Tibial nerve (tissue), 4 donors: ENCODE measurements at regions not wholly inside any gene's neighbourhood (a gene's known extent, or its start where the extent isn't known, plus 50 kb on each side); places are given as distances from the start of the nearest gene placed in this dataset.

ENCODE experiments used
- DNase-seq, 2 donors: peaks; one replicate each; pipeline ENCODE4 v3.0.0-alpha.2; 2019; ENCODE audit warnings: low spot score in 2 of 2
- H3K27ac ChIP-seq, 4 donors: fragments of 200-600 bp; sonication (generic) in 3 of 4; one replicate each; pipeline ENCODE4 v1.5.1; 2017 to 2019; ENCODE audit warnings: mild to moderate bottlenecking in 1 of 4
- H3K27me3 ChIP-seq, 2 donors: fragments of 200-600 bp; sonication (generic) in 1 of 2; one replicate each; pipeline versions ENCODE4 v1.5.1 to v1.6.0; 2017 to 2019
- H3K36me3 ChIP-seq, 3 donors: fragments of 200-600 bp; sonication (generic); one replicate each; pipeline ENCODE4 v1.5.1; 2018 to 2019
- H3K4me1 ChIP-seq, 4 donors: fragments of 200-600 bp; sonication (generic) in 3 of 4; one replicate each; pipeline ENCODE4 v1.5.1; 2017 to 2019
- H3K4me3 ChIP-seq, 4 donors: fragments of 200-600 bp; sonication (generic) in 3 of 4; one replicate each; pipeline ENCODE4 v1.5.1; 2017 to 2019; ENCODE audit warnings: mild to moderate bottlenecking in 1 of 4, moderate library complexity in 1 of 4
- H3K9me3 ChIP-seq, 4 donors: fragments of 200-600 bp; sonication (generic) in 3 of 4; one replicate each; pipeline ENCODE4 v1.5.1; 2017 to 2019
- CTCF ChIP-seq, 5 experiments: fragments of 200-600 bp in 3 of 5; fragments of 450-650 bp in 2 of 5; sonication (generic) in 3 of 5; IDR thresholded peaks; one replicate each; pipeline ENCODE4 v1.5.1; 2016 to 2019; ENCODE audit warnings: antibody characterized with exemption in 5 of 5, mild to moderate bottlenecking in 3 of 5, moderate library complexity in 2 of 5
- EP300 ChIP-seq, 2 donors: sonication (generic); formaldehyde crosslinking; IDR thresholded peaks; one replicate each; pipeline ENCODE4 v1.6.1; 2017; ENCODE audit warnings: antibody characterized with exemption in 2 of 2, mild to moderate bottlenecking in 1 of 2
- POLR2A ChIP-seq, 2 donors: fragments of 450-650 bp; IDR thresholded peaks; one replicate each; pipeline ENCODE4 v1.6.1; 2017; ENCODE audit warnings: antibody characterized with exemption in 2 of 2, mild to moderate bottlenecking in 2 of 2, moderate library complexity in 2 of 2
- WGBS, 2 donors: methylation state at CpG; one replicate each; pipeline ENCODE4 v1.1.5; 2018; 5-methylcytosine and 5-hydroxymethylcytosine counted together

GRCh38 chrX:109839694-109840567, 106.9 kb upstream of the ACSL4 start:
- Histone ChIP-seq H3K36me3 (no peaks in the 10 kb centered on the region), H3K27ac (peak overlapping the region in 3 of 4 donors; percentile 19 to 74 (median 71)), H3K4me1 (peaks cover 0 to 15% (median 3%) of the 10 kb centered on the region in 4 donors), H3K4me3 (no peak overlapping the region), H3K27me3 (peaks cover 0 to 25% of the 10 kb centered on the region in 2 donors), H3K9me3 (no peaks in the 10 kb centered on the region)
- no peak for TF ChIP-seq CTCF (IDR thresholded peaks at IDR 0.05)
- TF ChIP-seq EP300 (IDR thresholded peaks at IDR 0.05), result no peak
- TF ChIP-seq POLR2A (IDR thresholded peaks at IDR 0.05), result no peak
- DNase-seq, result no peak
- 51 to 61% methylated on average over 13 of the region's 13 CpGs for WGBS, 2 donors

- TF ChIP-seq EP300 (IDR thresholded peaks at IDR 0.05) (peak in 1 of 2 donors; percentile 50), CTCF (IDR thresholded peaks at IDR 0.05) (no peak)
- peak in 1 of 2 donors; percentile 17 for DNase-seq
- Histone ChIP-seq H3K4me1 (peaks cover 0 to 15% (median 3%) of the 10 kb centered on the region in 4 donors), H3K9me3 (no peaks in the 10 kb centered on the region), H3K27me3 (peaks cover 0 to 29% of the 10 kb centered on the region in 2 donors), H3K36me3 (no peaks in the 10 kb centered on the region), H3K27ac (peak overlapping the region in 3 of 4 donors; percentile 19 to 74 (median 71)), H3K4me3 (no peak overlapping the region)
- WGBS, 2 donors, result 35 to 50% methylated on average over 3 of the region's 3 CpGs
Measured at GRCh38 chrX:109840585-109840984, 107.5 kb upstream of the ACSL4 start.

- Histone ChIP-seq H3K36me3 (no peaks in the 10 kb centered on the region), H3K27me3 (peaks cover 0 to 33% of the 10 kb centered on the region in 2 donors), H3K9me3 (no peaks in the 10 kb centered on the region), H3K27ac (peak overlapping the region in 1 of 4 donors; percentile 74), H3K4me3 (no peak overlapping the region), H3K4me1 (peaks cover 0 to 15% (median 3%) of the 10 kb centered on the region in 4 donors)
- WGBS, 2 donors, result 89 to 96% methylated on average over 4 of the region's 4 CpGs
- TF ChIP-seq EP300 (IDR thresholded peaks at IDR 0.05), result no peak
- DNase-seq, result no peak
Measured at GRCh38 chrX:109841257-109841656, 108.2 kb upstream of the ACSL4 start.

- H3K4me3 ChIP-seq, result no peak overlapping the region
- no peaks in the 10 kb centered on the region for H3K9me3 ChIP-seq
- H3K4me1 ChIP-seq, result peaks cover 0 to 15% (median 3%) of the 10 kb centered on the region in 4 donors
- H3K27ac ChIP-seq, result no peak overlapping the region
- TF ChIP-seq EP300 (IDR thresholded peaks at IDR 0.05) (no peak), CTCF (IDR thresholded peaks at IDR 0.05) (no peak), POLR2A (IDR thresholded peaks at IDR 0.05) (no peak)
- DNase-seq, result no peak
- H3K27me3 ChIP-seq, result peaks cover 0 to 27% of the 10 kb centered on the region in 2 donors
- H3K36me3 ChIP-seq, result no peaks in the 10 kb centered on the region
- WGBS, 2 donors, result 83 to 95% methylated on average over 3 to 4 of the region's 4 CpGs
Measured at GRCh38 chrX:109841869-109842579, 109.0 kb upstream of the ACSL4 start.

- H3K27me3 ChIP-seq, result peaks cover 0 to 27% of the 10 kb centered on the region in 2 donors
- H3K4me3 ChIP-seq, result no peak overlapping the region
- 78 to 90% methylated on average over 6 of the region's 6 CpGs for WGBS, 2 donors
- H3K9me3 ChIP-seq, result no peaks in the 10 kb centered on the region
- peaks cover 0 to 15% (median 3%) of the 10 kb centered on the region in 4 donors for H3K4me1 ChIP-seq
- H3K27ac ChIP-seq, result no peak overlapping the region
- no peaks in the 10 kb centered on the region for H3K36me3 ChIP-seq
- TF ChIP-seq POLR2A (IDR thresholded peaks at IDR 0.05), result no peak
- TF ChIP-seq EP300 (IDR thresholded peaks at IDR 0.05), result no peak
- no peak for TF ChIP-seq CTCF (IDR thresholded peaks at IDR 0.05)
- no peak for DNase-seq
Measured at GRCh38 chrX:109842611-109843010, 109.6 kb upstream of the ACSL4 start.
